ENCODE measurements at regions not wholly inside any gene's neighbourhood (a gene's known extent, or its start where the extent isn't known, plus 50 kb on each side); places are given as distances from the start of the nearest gene placed in this dataset.
A peak's percentile ranks its signal among the peaks of the same experiment; 100 is the strongest.
"Not testable (repeated sequence)": the region's sequence is repeated elsewhere in the genome, so short reads cannot be mapped to it uniquely, and the experiment has no call there.

GRCh38 chr6:126664271-126664670 is 324.4 kb downstream of the CENPW start:
- no peak overlapping the region for H3K4me3 ChIP-seq (ENCODE audit: control insufficient read depth, low read depth, low read length)
- no peak for DNase-seq (ENCODE audit: low read depth)
- TF ChIP-seq, protein P1, sequence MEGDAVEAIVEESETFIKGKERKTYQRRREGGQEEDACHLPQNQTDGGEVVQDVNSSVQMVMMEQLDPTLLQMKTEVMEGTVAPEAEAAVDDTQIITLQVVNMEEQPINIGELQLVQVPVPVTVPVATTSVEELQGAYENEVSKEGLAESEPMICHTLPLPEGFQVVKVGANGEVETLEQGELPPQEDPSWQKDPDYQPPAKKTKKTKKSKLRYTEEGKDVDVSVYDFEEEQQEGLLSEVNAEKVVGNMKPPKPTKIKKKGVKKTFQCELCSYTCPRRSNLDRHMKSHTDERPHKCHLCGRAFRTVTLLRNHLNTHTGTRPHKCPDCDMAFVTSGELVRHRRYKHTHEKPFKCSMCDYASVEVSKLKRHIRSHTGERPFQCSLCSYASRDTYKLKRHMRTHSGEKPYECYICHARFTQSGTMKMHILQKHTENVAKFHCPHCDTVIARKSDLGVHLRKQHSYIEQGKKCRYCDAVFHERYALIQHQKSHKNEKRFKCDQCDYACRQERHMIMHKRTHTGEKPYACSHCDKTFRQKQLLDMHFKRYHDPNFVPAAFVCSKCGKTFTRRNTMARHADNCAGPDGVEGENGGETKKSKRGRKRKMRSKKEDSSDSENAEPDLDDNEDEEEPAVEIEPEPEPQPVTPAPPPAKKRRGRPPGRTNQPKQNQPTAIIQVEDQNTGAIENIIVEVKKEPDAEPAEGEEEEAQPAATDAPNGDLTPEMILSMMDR (conservative IDR thresholded peaks at IDR 0.05; ENCODE audit: control insufficient read depth, insufficient read depth, low read depth, low read length): no peak

- no peak overlapping the region for H3K4me3 ChIP-seq (ENCODE audit: control insufficient read depth, low read depth, low read length)
- no peak for DNase-seq (ENCODE audit: low read depth)
- TF ChIP-seq, protein P1 (conservative IDR thresholded peaks at IDR 0.05; ENCODE audit: control insufficient read depth, insufficient read depth, low read depth, low read length): no peak
Observed at GRCh38 chr6:126665551-126665950, 325.6 kb downstream of the CENPW start.

GRCh38 chr6:126667071-126667470 is 327.2 kb downstream of the CENPW start:
- DNase-seq (ENCODE audit: low read depth): no peak
- TF ChIP-seq, protein P1 (conservative IDR thresholded peaks at IDR 0.05; ENCODE audit: control insufficient read depth, insufficient read depth, low read depth, low read length): no peak
- H3K4me3 ChIP-seq (ENCODE audit: control insufficient read depth, low read depth, low read length): no peak overlapping the region

GRCh38 chr6:126667728-126668127 is 327.8 kb downstream of the CENPW start:
- TF ChIP-seq, protein P1 (conservative IDR thresholded peaks at IDR 0.05; ENCODE audit: control insufficient read depth, insufficient read depth, low read depth, low read length): no peak
- H3K4me3 ChIP-seq (ENCODE audit: control insufficient read depth, low read depth, low read length): no peak overlapping the region
- no peak for DNase-seq (ENCODE audit: low read depth)

DNA sequence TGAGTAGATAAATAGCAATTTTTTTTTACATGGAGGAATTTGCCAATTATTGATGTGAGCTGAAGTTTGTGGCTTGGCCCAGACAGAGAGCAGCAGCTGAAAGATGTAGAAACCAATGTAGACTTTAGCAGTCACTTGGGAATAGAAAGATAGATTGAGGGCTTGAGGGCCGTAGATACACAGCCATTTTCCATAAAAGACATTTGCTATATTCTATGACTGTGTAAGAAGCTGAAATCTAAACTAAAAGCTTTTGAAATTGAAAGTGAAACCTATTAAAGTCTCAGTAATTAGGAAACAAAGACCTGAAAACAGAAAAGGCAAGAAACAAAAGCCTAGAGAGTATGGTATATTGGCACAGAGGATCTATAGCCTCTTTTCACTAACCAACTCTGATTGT is 332.7 kb downstream of the CENPW start:
- TF ChIP-seq, protein P1 (conservative IDR thresholded peaks at IDR 0.05; ENCODE audit: control insufficient read depth, insufficient read depth, low read depth, low read length): no peak
- H3K4me3 ChIP-seq (ENCODE audit: control insufficient read depth, low read depth, low read length): no peak overlapping the region
- peak; percentile 76 for DNase-seq (ENCODE audit: low read depth)

- H3K4me3 ChIP-seq (ENCODE audit: control insufficient read depth, low read depth, low read length); DNase-seq (ENCODE audit: low read depth): not testable (repeated sequence)
Observed at GRCh38 chr6:126673749-126674148, 333.8 kb downstream of the CENPW start.

DNA sequence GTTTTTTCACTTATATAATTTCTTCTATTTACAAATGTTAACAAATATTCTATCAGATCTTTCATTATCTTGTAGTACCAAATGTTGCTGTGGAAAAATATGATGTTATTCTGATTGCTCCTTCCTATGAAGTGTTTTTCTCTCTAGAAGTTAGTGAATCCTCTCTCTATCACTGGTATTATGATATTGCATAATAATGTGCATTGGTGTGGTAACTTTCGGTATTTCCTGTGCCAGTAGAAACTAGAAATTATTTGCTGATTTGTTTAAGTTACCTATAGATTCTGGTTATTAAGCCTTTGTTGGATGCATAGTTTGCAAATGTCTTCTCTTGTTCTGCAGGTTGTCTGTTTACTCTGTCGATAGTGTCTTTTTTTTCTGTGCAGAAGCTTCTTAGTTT is 342.5 kb downstream of the CENPW start:
- no peak overlapping the region for H3K4me3 ChIP-seq (ENCODE audit: control insufficient read depth, low read depth, low read length)
- TF ChIP-seq, protein P1 (conservative IDR thresholded peaks at IDR 0.05; ENCODE audit: control insufficient read depth, insufficient read depth, low read depth, low read length): no peak
- DNase-seq (ENCODE audit: low read depth): peak; percentile 22

Measured in fibroblast of mammary gland (primary cell).